Activated CD8-positive, alpha-beta memory T cell treated with anti-CD3 and anti-CD28 coated beads for 48 hours (primary cell): ENCODE measurements at regions not wholly inside any gene's neighbourhood (a gene's known extent, or its start where the extent isn't known, plus 50 kb on each side); places are given as distances from the start of the nearest gene placed in this dataset.
"Not testable (repeated sequence)": the region's sequence is repeated elsewhere in the genome, so short reads cannot be mapped to it uniquely, and the experiment has no call there.

Experiments used
- DNase-seq, 3 experiments: peaks; one replicate each; pipeline ENCODE4 v3.0.0-alpha.2; 2020; ENCODE audit warnings: low read depth in 2 of 3, low spot score in 2 of 3

- DNase-seq: not testable (repeated sequence)
These were observed 136.5 kb downstream of the ZNF92 start for GRCh38 chr7:65510187-65510538.

GRCh38 chr7:65519751-65520150 lies 146.1 kb downstream of the ZNF92 start:
- not testable (repeated sequence) for DNase-seq

- DNase-seq: not testable (repeated sequence)
These were observed 172.0 kb downstream of the ZNF92 start for GRCh38 chr7:65545465-65546161.

- DNase-seq: not testable (repeated sequence)
These were observed 176.2 kb downstream of the ZNF92 start for GRCh38 chr7:65549589-65550443.

- not testable (repeated sequence) for DNase-seq
These were observed 176.8 kb downstream of the ZNF92 start for GRCh38 chr7:65550444-65550809.

GRCh38 chr7:65551042-65551441 lies 177.4 kb downstream of the ZNF92 start:
- DNase-seq: not testable (repeated sequence)

GRCh38 chr7:65554553-65555476 lies 181.2 kb downstream of the ZNF92 start:
- DNase-seq: not testable (repeated sequence)

- not testable (repeated sequence) for DNase-seq
These were observed 184.9 kb downstream of the ZNF92 start for GRCh38 chr7:65558584-65558983.

GRCh38 chr7:65561786-65562372 lies 188.2 kb downstream of the ZNF92 start:
- DNase-seq: not testable (repeated sequence)

- not testable (repeated sequence) for DNase-seq
These were observed 188.9 kb downstream of the ZNF92 start for GRCh38 chr7:65562522-65562921.

GRCh38 chr7:65563333-65563732 lies 189.7 kb downstream of the ZNF92 start:
- not testable (repeated sequence) for DNase-seq

- DNase-seq: not testable (repeated sequence)
These were observed 194.6 kb downstream of the ZNF92 start for GRCh38 chr7:65568226-65568625.

- DNase-seq: not testable (repeated sequence)
These were observed 197.3 kb downstream of the ZNF92 start for GRCh38 chr7:65570990-65571389.

- not testable (repeated sequence) for DNase-seq
These were observed 198.9 kb downstream of the ZNF92 start for GRCh38 chr7:65572581-65572980.

GRCh38 chr7:65576370-65576769 lies 202.7 kb downstream of the ZNF92 start:
- DNase-seq: not testable (repeated sequence)

GRCh38 chr7:65582518-65583119 lies 209.0 kb downstream of the ZNF92 start:
- not testable (repeated sequence) for DNase-seq

- not testable (repeated sequence) for DNase-seq
These were observed 228.8 kb downstream of the ZNF92 start for GRCh38 chr7:65602495-65602894.

GRCh38 chr7:65609131-65609530 lies 235.5 kb downstream of the ZNF92 start:
- no peak for DNase-seq

GRCh38 chr7:65613644-65614289 lies 240.1 kb downstream of the ZNF92 start:
- not testable (repeated sequence) for DNase-seq

GRCh38 chr7:65616111-65616510 lies 242.5 kb downstream of the ZNF92 start:
- DNase-seq: not testable (repeated sequence)
